ENCODE measurements at regions not wholly inside any gene's neighbourhood (a gene's known extent, or its start where the extent isn't known, plus 50 kb on each side); places are given as distances from the start of the nearest gene placed in this dataset.

- intact Hi-C loops (cut with DNase I) = no loop called here
- H3K9me3 ChIP-seq = peaks cover 0 to 5% of the 10 kb centered on the region in 2 donors
- no peak for DNase-seq
- no peak overlapping the region for H3K4me3 ChIP-seq
- no peaks in the 10 kb centered on the region for H3K36me3 ChIP-seq
- no peak overlapping the region for H3K27ac ChIP-seq
- no peaks in the 10 kb centered on the region for H3K27me3 ChIP-seq
- no peaks in the 10 kb centered on the region for H3K4me1 ChIP-seq
- no peak for ATAC-seq
- TF ChIP-seq CTCF (IDR thresholded peaks at IDR 0.05) = no peak
Observed at GRCh38 chr7:17083392-17084165, 201.8 kb upstream of the AGR3 start.

GRCh38 chr7:17084166-17084475, 202.3 kb upstream of the AGR3 start:
- no peak for DNase-seq
- Histone ChIP-seq H3K27me3 (no peaks in the 10 kb centered on the region), H3K4me1 (no peaks in the 10 kb centered on the region), H3K36me3 (no peaks in the 10 kb centered on the region), H3K4me3 (no peak overlapping the region), H3K27ac (no peak overlapping the region), H3K9me3 (peaks cover 0 to 5% of the 10 kb centered on the region in 2 donors)
- ATAC-seq = no peak
- intact Hi-C loops (cut with DNase I) = no loop called here
- no peak for TF ChIP-seq CTCF (IDR thresholded peaks at IDR 0.05)

GRCh38 chr7:17085186-17085585, 203.4 kb upstream of the AGR3 start:
- no peak for ATAC-seq
- intact Hi-C loops (cut with DNase I) = no loop called here

GRCh38 chr7:17086403-17086802, 204.6 kb upstream of the AGR3 start:
- Histone ChIP-seq H3K27me3 (no peaks in the 10 kb centered on the region), H3K4me1 (no peaks in the 10 kb centered on the region), H3K36me3 (no peaks in the 10 kb centered on the region), H3K9me3 (no peaks in the 10 kb centered on the region), H3K27ac (no peak overlapping the region), H3K4me3 (no peak overlapping the region)
- intact Hi-C loops (cut with DNase I) = no loop called here
- DNase-seq (peak in 1 of 4 donors; percentile 27), ATAC-seq (peak; percentile 70)
- TF ChIP-seq CTCF (IDR thresholded peaks at IDR 0.05) = no peak

More at GRCh38 chr7:17085186-17085585, 203.4 kb upstream of the AGR3 start:
- H3K36me3 ChIP-seq = no peaks in the 10 kb centered on the region
- H3K27ac ChIP-seq = no peak overlapping the region
- H3K4me1 ChIP-seq = no peaks in the 10 kb centered on the region
- DNase-seq = no peak
- peaks cover 0 to 4% of the 10 kb centered on the region in 2 donors for H3K9me3 ChIP-seq
- no peak overlapping the region for H3K4me3 ChIP-seq
- H3K27me3 ChIP-seq = no peaks in the 10 kb centered on the region
- no peak for TF ChIP-seq CTCF (IDR thresholded peaks at IDR 0.05)

GRCh38 chr7:17090751-17091150, 207.7 kb upstream of the AHR start:
- no peaks in the 10 kb centered on the region for H3K9me3 ChIP-seq
- no peak for ATAC-seq

More at GRCh38 chr7:17090751-17091150, 207.7 kb upstream of the AHR start:
- H3K4me1 ChIP-seq = peaks cover 0 to under 1% of the 10 kb centered on the region in 2 donors
- no peak for TF ChIP-seq CTCF (IDR thresholded peaks at IDR 0.05)
- H3K4me3 ChIP-seq = no peak overlapping the region
- intact Hi-C loops (cut with DNase I) = no loop called here
- no peaks in the 10 kb centered on the region for H3K36me3 ChIP-seq
- no peaks in the 10 kb centered on the region for H3K27me3 ChIP-seq
- no peak overlapping the region for H3K27ac ChIP-seq
- DNase-seq = no peak
